ENCODE measurements at regions not wholly inside any gene's neighbourhood (a gene's known extent, or its start where the extent isn't known, plus 50 kb on each side); places are given as distances from the start of the nearest gene placed in this dataset.
"Not testable (repeated sequence)": the region's sequence is repeated elsewhere in the genome, so short reads cannot be mapped to it uniquely, and the experiment has no call there.

GRCh38 chr21:17264182-17264581, 248.7 kb upstream of the CXADR start:
- TF ChIP-seq, protein P1, sequence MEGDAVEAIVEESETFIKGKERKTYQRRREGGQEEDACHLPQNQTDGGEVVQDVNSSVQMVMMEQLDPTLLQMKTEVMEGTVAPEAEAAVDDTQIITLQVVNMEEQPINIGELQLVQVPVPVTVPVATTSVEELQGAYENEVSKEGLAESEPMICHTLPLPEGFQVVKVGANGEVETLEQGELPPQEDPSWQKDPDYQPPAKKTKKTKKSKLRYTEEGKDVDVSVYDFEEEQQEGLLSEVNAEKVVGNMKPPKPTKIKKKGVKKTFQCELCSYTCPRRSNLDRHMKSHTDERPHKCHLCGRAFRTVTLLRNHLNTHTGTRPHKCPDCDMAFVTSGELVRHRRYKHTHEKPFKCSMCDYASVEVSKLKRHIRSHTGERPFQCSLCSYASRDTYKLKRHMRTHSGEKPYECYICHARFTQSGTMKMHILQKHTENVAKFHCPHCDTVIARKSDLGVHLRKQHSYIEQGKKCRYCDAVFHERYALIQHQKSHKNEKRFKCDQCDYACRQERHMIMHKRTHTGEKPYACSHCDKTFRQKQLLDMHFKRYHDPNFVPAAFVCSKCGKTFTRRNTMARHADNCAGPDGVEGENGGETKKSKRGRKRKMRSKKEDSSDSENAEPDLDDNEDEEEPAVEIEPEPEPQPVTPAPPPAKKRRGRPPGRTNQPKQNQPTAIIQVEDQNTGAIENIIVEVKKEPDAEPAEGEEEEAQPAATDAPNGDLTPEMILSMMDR (conservative IDR thresholded peaks at IDR 0.05; ENCODE audit: low read length): no peak
- no peak for DNase-seq (ENCODE audit: low read depth)
- no peak overlapping the region for H3K4me3 ChIP-seq (ENCODE audit: low read length)

DNA sequence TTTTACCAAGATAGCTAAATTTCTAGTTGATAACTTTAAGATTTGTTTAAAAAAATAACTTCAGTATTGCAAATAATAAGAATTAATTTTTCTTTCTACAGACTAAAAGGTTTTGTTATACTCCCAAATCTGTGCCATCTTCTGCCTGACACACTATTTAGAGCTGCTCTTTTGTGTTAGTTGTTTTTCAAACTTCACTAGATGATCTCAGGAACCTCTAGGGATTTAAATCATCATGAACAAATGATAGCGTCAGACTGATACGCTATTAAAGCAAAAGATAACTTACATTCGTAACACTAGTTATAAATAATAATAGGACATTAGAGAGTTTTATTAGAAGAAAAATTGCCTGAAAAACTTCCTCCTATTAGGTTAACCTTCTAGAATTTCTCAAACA, 243.1 kb upstream of the CXADR start:
- no peak for DNase-seq (ENCODE audit: low read depth)
- TF ChIP-seq, protein P1 (conservative IDR thresholded peaks at IDR 0.05; ENCODE audit: low read length): no peak
- H3K4me3 ChIP-seq (ENCODE audit: low read length): no peak overlapping the region

- peak; percentile 40 for DNase-seq (ENCODE audit: low read depth)
- TF ChIP-seq, protein P1 (conservative IDR thresholded peaks at IDR 0.05; ENCODE audit: low read length): peak; percentile 51
- no peak overlapping the region for H3K4me3 ChIP-seq (ENCODE audit: low read length)
Observed at GRCh38 chr21:17270229-17270628, 242.6 kb upstream of the CXADR start.

DNA sequence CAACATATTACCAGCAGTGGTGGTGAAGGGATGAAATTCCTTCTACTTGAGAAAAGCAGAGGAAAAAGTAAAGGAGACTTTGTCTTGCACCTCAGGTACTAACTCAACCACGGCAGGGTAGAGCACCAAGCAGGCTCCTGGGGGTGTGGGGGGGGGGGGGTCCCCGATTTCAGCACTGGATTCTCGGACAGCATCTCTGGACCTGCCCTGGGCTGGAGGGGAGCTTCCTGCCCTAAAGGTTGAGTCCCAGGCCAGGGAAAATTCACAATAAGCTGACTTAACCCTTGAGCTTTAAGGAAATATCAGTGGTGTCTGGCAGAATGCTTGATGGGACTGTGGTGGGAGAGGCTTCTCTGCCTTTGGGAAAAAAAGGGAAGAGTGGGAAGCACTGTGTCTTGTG, 233.2 kb upstream of the CXADR start:
- no peak overlapping the region for H3K4me3 ChIP-seq (ENCODE audit: low read length)
- DNase-seq (ENCODE audit: low read depth): no peak
- TF ChIP-seq, protein P1 (conservative IDR thresholded peaks at IDR 0.05; ENCODE audit: low read length): no peak

GRCh38 chr21:17293016-17293562, 219.8 kb upstream of the CXADR start:
- not testable (repeated sequence) for H3K4me3 ChIP-seq (ENCODE audit: low read length); DNase-seq (ENCODE audit: low read depth)

DNA sequence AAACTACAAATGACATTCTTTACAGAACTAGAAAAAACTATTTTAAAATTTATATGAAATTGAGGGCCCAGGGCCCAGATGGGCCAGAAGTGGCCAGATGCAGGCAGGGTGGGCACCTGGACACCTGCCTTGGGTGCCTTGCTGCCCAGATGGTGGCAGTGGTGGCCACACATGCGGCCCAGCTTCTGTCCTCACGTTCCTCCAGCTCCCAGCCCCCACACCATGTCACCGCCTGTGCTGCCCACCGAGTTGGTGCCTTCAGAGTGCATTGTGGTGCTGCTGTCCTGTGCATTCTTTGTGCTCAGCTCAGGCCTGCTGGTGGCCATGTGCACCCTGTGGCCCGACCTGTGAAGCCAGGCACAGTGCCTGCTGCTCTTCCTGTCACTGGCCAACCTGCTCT, 216.8 kb upstream of the CXADR start:
- DNase-seq (ENCODE audit: low read depth): no peak
- TF ChIP-seq, protein P1 (conservative IDR thresholded peaks at IDR 0.05; ENCODE audit: low read length): no peak

GRCh38 chr21:17299576-17299975, 213.3 kb upstream of the CXADR start:
- not testable (repeated sequence) for DNase-seq (ENCODE audit: low read depth); H3K4me3 ChIP-seq (ENCODE audit: low read length)

More for the DNA sequence above, 216.8 kb upstream of the CXADR start:
- no peak overlapping the region for H3K4me3 ChIP-seq (ENCODE audit: low read length)

DNA sequence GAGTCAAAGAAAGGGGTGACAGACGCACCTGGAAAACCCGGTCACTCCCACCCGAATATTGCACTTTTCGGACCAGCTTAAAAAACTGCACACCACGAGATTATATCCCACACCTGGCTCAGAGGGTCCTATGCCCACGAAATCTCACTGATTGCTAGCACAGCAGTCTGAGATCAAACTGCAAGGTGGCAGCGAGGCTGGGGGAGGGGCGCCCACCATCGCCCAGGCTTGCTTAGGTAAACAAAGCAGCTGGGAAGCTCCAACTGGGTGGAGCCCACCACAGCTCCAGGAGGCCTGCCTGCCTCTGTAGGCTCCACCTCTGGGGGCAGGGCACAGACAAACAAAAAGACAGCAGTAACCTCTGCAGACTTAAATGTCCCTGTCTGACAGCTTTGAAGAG, 185.1 kb upstream of the CXADR start:
- DNase-seq (ENCODE audit: low read depth): not testable (repeated sequence)

GRCh38 chr21:17334484-17334883, 178.4 kb upstream of the CXADR start:
- TF ChIP-seq, protein P1 (conservative IDR thresholded peaks at IDR 0.05; ENCODE audit: low read length): no peak
- H3K4me3 ChIP-seq (ENCODE audit: low read length): no peak overlapping the region
- DNase-seq (ENCODE audit: low read depth): no peak

More for the DNA sequence above, 185.1 kb upstream of the CXADR start:
- not testable (repeated sequence) for H3K4me3 ChIP-seq (ENCODE audit: low read length)

Data from AG10803 (cell line).